GM12874 (cell line): ENCODE measurements at regions not wholly inside any gene's neighbourhood (a gene's known extent, or its start where the extent isn't known, plus 50 kb on each side); places are given as distances from the start of the nearest gene placed in this dataset.

Source experiments
- TF ChIP-seq, protein P1 (sequence below): IDR thresholded peaks from 2 replicates; pipeline ENCODE4 v1.5.1; 2011; ENCODE audit warnings: low read depth, mild to moderate bottlenecking, control low read depth, low read length, moderate library complexity; ENCODE audit not compliant: insufficient read depth

DNA sequence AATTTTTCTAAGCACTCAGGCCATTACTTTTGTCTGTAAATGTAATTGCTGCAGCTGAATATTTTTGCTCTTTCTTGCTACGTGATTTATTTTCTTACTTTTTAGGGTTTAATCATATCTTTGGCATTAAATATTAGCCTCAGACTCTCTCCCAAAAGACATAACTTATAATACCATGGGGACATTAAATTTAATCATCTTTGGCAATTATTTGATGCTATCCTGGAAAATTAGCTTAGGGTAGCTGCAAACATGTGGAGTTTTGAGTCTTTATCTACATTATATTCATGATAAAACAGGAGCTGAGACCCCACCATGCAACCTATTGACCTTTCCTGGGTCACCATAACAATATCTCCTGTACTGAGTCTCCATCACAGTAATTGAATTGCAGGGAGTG is 59.1 kb upstream of the EDAR start:
- TF ChIP-seq, protein P1, sequence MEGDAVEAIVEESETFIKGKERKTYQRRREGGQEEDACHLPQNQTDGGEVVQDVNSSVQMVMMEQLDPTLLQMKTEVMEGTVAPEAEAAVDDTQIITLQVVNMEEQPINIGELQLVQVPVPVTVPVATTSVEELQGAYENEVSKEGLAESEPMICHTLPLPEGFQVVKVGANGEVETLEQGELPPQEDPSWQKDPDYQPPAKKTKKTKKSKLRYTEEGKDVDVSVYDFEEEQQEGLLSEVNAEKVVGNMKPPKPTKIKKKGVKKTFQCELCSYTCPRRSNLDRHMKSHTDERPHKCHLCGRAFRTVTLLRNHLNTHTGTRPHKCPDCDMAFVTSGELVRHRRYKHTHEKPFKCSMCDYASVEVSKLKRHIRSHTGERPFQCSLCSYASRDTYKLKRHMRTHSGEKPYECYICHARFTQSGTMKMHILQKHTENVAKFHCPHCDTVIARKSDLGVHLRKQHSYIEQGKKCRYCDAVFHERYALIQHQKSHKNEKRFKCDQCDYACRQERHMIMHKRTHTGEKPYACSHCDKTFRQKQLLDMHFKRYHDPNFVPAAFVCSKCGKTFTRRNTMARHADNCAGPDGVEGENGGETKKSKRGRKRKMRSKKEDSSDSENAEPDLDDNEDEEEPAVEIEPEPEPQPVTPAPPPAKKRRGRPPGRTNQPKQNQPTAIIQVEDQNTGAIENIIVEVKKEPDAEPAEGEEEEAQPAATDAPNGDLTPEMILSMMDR, result no peak

DNA sequence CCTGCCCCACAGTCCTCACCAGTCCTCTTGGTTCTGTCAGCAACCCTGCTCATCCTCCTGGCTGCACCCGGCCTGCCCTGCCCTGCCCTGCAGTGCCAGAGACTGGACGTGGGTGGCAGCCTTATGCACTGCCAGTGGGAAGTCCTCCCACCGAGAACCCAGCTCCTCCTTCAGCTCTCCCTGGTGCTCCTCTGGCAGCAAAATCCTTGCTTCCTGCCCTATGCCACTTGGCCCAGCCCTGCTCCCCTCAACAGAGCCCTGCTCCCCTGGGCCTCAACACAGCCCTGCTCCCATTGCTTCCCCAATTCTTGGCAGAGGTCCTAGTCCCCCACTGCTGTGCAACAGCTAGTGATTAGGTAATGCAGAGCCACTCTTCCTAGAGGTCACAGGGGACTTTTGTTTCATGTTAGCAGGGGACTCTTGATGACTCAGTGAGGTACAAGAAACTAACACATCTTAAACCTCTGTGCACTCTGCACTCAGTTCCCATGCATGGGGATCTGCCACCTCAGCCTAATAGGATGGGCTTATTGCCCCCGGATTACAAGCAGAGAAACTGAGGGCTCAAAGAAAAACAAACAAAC is 58.0 kb upstream of the EDAR start:
- TF ChIP-seq, protein P1, result 0 out of 2 replicates have a peak, but pooled peaks have one; percentile 22

DNA sequence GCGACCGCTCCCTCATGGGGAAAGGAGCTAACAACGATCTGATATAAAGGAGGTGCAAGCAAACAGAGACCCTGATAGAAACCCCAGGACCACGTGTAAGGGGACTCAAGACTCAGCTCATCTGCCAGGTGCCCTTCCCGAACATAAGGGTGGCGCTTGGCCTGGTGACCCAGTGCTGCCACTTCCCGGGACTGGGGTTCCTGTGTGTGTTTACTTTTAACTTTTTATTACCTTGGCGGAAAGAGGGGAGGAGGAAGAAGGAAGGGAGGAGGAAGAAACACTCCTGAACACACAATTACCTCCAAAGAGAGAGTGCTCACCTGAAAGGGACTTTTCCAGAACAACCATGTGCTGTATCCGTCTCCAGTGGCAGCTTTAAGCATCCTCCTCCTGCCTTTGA is 56.5 kb upstream of the EDAR start:
- TF ChIP-seq, protein P1, result no peak

DNA sequence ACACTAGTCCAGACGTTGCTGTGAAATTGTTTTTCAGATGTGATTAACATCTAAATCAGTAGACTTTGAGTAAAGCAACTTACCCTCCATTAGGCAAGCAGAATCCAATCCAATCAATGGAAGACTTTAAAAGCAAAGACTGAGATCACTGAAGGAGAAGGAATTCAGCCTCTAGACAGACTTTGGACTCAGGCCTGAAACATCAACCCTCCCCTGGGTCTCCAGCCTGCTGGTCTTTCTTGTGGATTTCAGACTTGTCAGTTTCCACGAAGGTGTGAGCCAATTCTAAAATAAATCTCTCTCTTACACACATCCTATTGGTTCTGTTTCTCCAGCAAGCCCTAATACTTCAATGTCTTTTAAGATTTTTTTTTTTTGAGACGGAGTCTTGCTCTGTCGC is 50.0 kb upstream of the EDAR start:
- TF ChIP-seq, protein P1, result no peak
